GM12878 (cell line): ENCODE measurements at regions not wholly inside any gene's neighbourhood (a gene's known extent, or its start where the extent isn't known, plus 50 kb on each side); places are given as distances from the start of the nearest gene placed in this dataset.

Source experiments
- ATAC-seq: fragments of 200-7000 bp; cut with Tn5 transposase; 3 replicates; pipeline ENCODE4 v1.9.1; 2020; ENCODE audit warnings: mild to moderate bottlenecking, moderate library complexity
- BruUV-seq: library from RNA; stranded (reverse); fragments of 400-500 nt; replicated peaks from 2 replicates; lab custom pipeline; 2021; lab: Mats Ljungman, UMichigan
- CTCF ChIA-PET: fragments of 300-600 bp; sonication (Branson Sonifier 250); formaldehyde crosslinking; extraction: SDS; loops from one replicate; lab custom pipeline; 2021; ENCODE audit warnings: inconsistent platforms; lab: Yijun Ruan, JAX
- POLR2A ChIA-PET: fragments of 350-600 bp; formaldehyde crosslinking; extraction: SDS; loops from one replicate; lab custom pipeline; 2021; ENCODE audit warnings: inconsistent platforms; lab: Charles Lee
- RAD21 ChIA-PET: fragments of 300-600 bp; sonication (Branson Sonifier 250); formaldehyde crosslinking; loops from one replicate; lab custom pipeline; 2023; ENCODE audit warnings: antibody characterized with exemption; ENCODE audit not compliant: unreplicated experiment; lab: Charles Lee
- SMC1A ChIA-PET: fragments of 300-600 bp; sonication (Branson Sonifier 250); formaldehyde crosslinking; loops from one replicate; lab custom pipeline; 2023; ENCODE audit not compliant: unreplicated experiment, uncharacterized antibody; lab: Charles Lee
- DNase-seq: peaks from one replicate; pipeline ENCODE4 v3.0.0-alpha.2; 2011; ENCODE audit warnings: low read depth, low spot score
- FAIRE-seq: peaks from 3 replicates; lab custom pipeline; 2011; peaks lifted over from hg19 to GRCh38; lab: Jason Lieb, UNC
- H2AFZ ChIP-seq: 2 replicates; pipeline ENCODE4 v1.6.0; 2011; ENCODE audit warnings: low read depth, low read length, control low read depth; ENCODE audit not compliant: control insufficient read depth
- H3K27ac ChIP-seq: 2 replicates; pipeline ENCODE4 v1.5.1; 2011; ENCODE audit warnings: control low read depth; ENCODE audit not compliant: control insufficient read depth, insufficient read depth
- H3K27me3 ChIP-seq, 2 experiments: replicated peaks in 1 of 2; 2 replicates each; pipeline versions ENCODE4 v1.6.0 to v1.6.1; 2011; ENCODE audit warnings: low read length in 1 of 2; ENCODE audit not compliant: control insufficient read depth in 2 of 2, insufficient read depth in 2 of 2
- H3K36me3 ChIP-seq, 2 experiments: 2 replicates each; pipeline ENCODE4 v1.5.1; 2011; ENCODE audit warnings: low read length in 1 of 2; ENCODE audit not compliant: control insufficient read depth in 2 of 2, insufficient read depth in 2 of 2
- H3K4me1 ChIP-seq: 2 replicates; pipeline ENCODE4 v1.6.1; 2011; ENCODE audit warnings: mild to moderate bottlenecking, low read length, moderate library complexity, mixed read lengths; ENCODE audit not compliant: control insufficient read depth, insufficient read depth
- H3K4me2 ChIP-seq: 2 replicates; pipeline ENCODE4 v1.6.0; 2011; ENCODE audit warnings: control low read depth; ENCODE audit not compliant: control insufficient read depth, insufficient read depth
- H3K4me3 ChIP-seq: fragments of 200-600 bp; sonication (generic); 2 replicates; pipeline ENCODE4 v1.5.1; 2016
- H3K79me2 ChIP-seq: 2 replicates; pipeline ENCODE4 v1.6.0; 2011; ENCODE audit warnings: low read length; ENCODE audit not compliant: control insufficient read depth, insufficient read depth
- H3K9ac ChIP-seq: 2 replicates; pipeline ENCODE4 v1.8.0; 2011; ENCODE audit warnings: low read length, control low read depth, mixed read lengths; ENCODE audit not compliant: control insufficient read depth, insufficient read depth
- H3K9me3 ChIP-seq: replicated peaks from 3 replicates; pipeline ENCODE4 v1.5.1; 2011; ENCODE audit warnings: mild to moderate bottlenecking, low read length; ENCODE audit not compliant: control insufficient read depth, insufficient read depth
- H4K20me1 ChIP-seq: 2 replicates; pipeline ENCODE4 v1.6.0; 2011; ENCODE audit not compliant: control insufficient read depth, insufficient read depth
- BCL3 ChIP-seq: IDR thresholded peaks from 2 replicates; pipeline ENCODE4 v1.6.1; 2011; ENCODE audit warnings: borderline replicate concordance, low read depth, mild to moderate bottlenecking, moderate library complexity, low read length; ENCODE audit not compliant: insufficient read depth, poor library complexity, severe bottlenecking
- CBFB ChIP-seq: IDR thresholded peaks from 2 replicates; pipeline ENCODE4 v1.6.1; 2016; ENCODE audit warnings: antibody characterized with exemption, low read depth
- HDAC6 ChIP-seq: fragments of 200-600 bp; sonication (generic); IDR thresholded peaks from one replicate; pipeline ENCODE4 v1.8.0; 2017; ENCODE audit warnings: antibody characterized with exemption; ENCODE audit not compliant: unreplicated experiment
- KLF5 ChIP-seq: fragments of 450-650 bp; IDR thresholded peaks from 2 replicates; pipeline ENCODE4 v1.6.1; 2014; ENCODE audit warnings: mild to moderate bottlenecking; ENCODE audit not compliant: partially characterized antibody
- ZNF24 ChIP-seq: fragments of 450-650 bp; IDR thresholded peaks from 2 replicates; pipeline ENCODE4 v1.6.1; 2017; ENCODE audit warnings: antibody characterized with exemption, mild to moderate bottlenecking
- WGBS: methylation state at CpG from one replicate; pipeline ENCODE4 v1.1.6; 2016; ENCODE audit warnings: low lambda C conversion rate; ENCODE audit not compliant: insufficient replicate concordance, insufficient coverage; ENCODE audit errors: missing lambda C conversion rate; 5-methylcytosine and 5-hydroxymethylcytosine counted together
- in situ Hi-C: fragments of 300-500 bp; cut with MboI; formaldehyde crosslinking; loops from 9 replicates; pipeline ENCODE4 v1.14.3; 2018; ENCODE audit warnings: mixed read lengths
- intact Hi-C: fragments of 100-400 bp; cut with micrococcal nuclease; formaldehyde crosslinking; loops from one replicate; pipeline ENCODE4 v1.14.2; 2022; ENCODE audit not compliant: unreplicated experiment

DNA sequence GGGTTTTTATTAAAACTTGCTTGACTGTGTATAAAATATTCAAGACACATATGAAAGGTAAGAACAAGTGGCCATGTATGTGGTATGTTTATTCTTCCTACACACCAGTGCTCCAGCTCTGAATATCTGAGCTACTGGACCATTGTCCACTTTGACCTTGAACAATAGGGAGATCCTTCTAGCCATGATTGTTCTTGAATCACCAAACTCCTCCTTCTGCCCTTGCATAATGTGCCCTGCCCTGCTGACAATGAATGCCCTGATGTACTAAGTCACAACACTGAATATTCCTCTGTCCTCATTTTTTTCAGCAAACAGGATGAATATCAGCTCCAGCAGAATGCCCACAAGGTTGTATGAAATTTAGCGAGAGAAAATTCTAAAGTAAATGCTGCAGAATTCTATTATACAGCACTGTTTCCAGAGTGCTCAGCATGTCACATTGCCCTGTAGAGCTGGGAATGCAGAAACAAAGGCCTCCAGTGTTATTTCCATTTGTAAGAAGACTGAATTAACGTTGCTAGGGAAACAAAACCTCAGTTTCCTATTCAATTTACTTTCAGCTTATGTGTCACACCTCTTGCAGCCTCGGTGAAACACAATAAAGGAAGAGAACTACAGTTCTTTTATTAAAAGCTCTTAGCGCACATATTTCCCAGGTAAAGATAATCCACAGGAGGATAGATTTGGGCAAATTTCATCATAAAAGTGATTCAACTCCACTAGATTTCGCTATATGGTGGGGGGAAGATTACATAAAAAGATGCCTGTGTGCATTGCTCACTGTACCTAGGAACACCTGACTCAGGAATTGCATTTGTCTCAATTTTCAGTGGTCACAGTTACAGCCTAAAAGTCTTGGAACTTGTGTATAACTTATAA is 187.4 kb upstream of the ATP1B1 start (continued):
- TF ChIP-seq KLF5: no peak
- no peak for TF ChIP-seq HDAC6
- TF ChIP-seq CBFB: no peak

DNA sequence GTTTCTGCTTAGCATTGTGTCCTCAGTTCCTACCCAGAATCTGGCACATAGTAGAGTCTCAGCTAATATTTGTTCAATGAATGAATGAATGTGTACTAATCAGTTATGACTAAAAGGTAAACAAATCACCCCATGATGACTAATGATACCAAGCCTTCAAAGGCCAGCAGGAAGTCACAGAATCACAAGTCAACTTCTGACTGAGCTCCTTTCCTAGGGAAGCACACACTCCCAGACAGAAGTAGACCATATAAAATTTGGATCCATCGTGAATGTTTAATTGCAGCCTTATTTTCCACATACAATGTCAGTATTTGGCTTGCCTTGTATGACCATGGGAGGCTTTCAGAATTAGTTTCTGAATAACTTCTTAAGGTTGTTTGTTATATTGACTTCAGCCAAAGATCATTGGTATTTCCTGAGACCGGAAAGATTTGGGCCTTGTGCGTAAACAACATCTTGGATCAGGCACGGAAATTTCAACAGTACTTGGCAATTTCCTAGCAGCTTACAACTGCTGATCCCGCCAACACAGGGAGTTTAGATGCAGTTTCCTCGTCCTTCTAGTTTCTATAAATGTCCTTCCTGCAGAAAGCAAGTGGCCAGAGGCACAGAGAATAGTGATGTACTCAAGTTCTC is 185.9 kb upstream of the ATP1B1 start:
- H3K4me3 ChIP-seq: no peak overlapping the region
- no peak overlapping the region for H3K4me2 ChIP-seq
- POLR2A ChIA-PET: interaction anchor here (0.6 to 1.4 kb wide), 2 partner anchors 22 to 89 kb away, joined by 4 read pairs; no protein-coding TSS in a partner anchor
- no peak for ATAC-seq
- H3K79me2 ChIP-seq: no peaks in the 10 kb centered on the region
- no peak overlapping the region for H3K27ac ChIP-seq
- H3K9me3 ChIP-seq: no peaks in the 10 kb centered on the region
- no peak for TF ChIP-seq BCL3
- TF ChIP-seq ZNF24: peak; percentile 48; the same call in 1 of the 2 replicates
- TF ChIP-seq, all 136 proteins: peak for 1
- DNase-seq (no peak), FAIRE-seq (no peak)
- Histone ChIP-seq H3K27me3 (no peaks in the 10 kb centered on the region), H3K9ac (no peak overlapping the region), H3K4me1 (peaks cover 5% of the 10 kb centered on the region), H2AFZ (no peak overlapping the region), H3K36me3 (no peaks in the 10 kb centered on the region), H4K20me1 (no peaks in the 10 kb centered on the region)
- WGBS: 84% methylated on average over 6 of the region's 6 CpGs
- no TSS peak for BruUV-seq
- CTCF ChIA-PET: interaction anchor here (0.9 to 1.2 kb wide), 2 partner anchors 13 to 214 kb away, joined by 3 read pairs; no protein-coding TSS in a partner anchor
- RAD21 ChIA-PET: interaction anchor here (0.6 to 1.4 kb wide), 4 partner anchors 21 to 188 kb away, joined by 3 to 4 read pairs (median 3); no protein-coding TSS in a partner anchor
- in situ Hi-C loops: no loop called here
- SMC1A ChIA-PET: interaction anchor here (0.6 to 3.8 kb wide), 11 partner anchors 12 to 192 kb away, joined by 3 to 21 read pairs (median 4); no protein-coding TSS in a partner anchor
- intact Hi-C loops: loop anchor here (5.0 to 10.0 kb wide), 2 partner anchors 56 to 187 kb away; partner anchors contain the start of gene ATP1B1
